NCI-H748 (cell line): ENCODE measurements at regions not wholly inside any gene's neighbourhood (a gene's known extent, or its start where the extent isn't known, plus 50 kb on each side); places are given as distances from the start of the nearest gene placed in this dataset.
A peak's percentile ranks its signal among the peaks of the same experiment; 100 is the strongest.
"Not testable (repeated sequence)": the region's sequence is repeated elsewhere in the genome, so short reads cannot be mapped to it uniquely, and the experiment has no call there.

Experiments used
- DNase-seq: peaks from one replicate; lab custom pipeline; 2025; ENCODE audit not compliant: unreplicated experiment; lab: John Stamatoyannopoulos, UW

- DNase-seq = no peak
Measured at GRCh38 chr2:242063850-242064249, 194.3 kb downstream of the RTP5 start.

- DNase-seq = no peak
Measured at GRCh38 chr2:242064364-242065250, 195.1 kb downstream of the RTP5 start.

GRCh38 chr2:242065426-242065825, 195.9 kb downstream of the RTP5 start:
- DNase-seq = no peak

GRCh38 chr2:242069018-242069417, 199.5 kb downstream of the RTP5 start:
- no peak for DNase-seq

GRCh38 chr2:242069938-242070395, 200.4 kb downstream of the RTP5 start:
- DNase-seq = not testable (repeated sequence)

- DNase-seq = peak; percentile 22
Measured at GRCh38 chr2:242070726-242071125, 201.2 kb downstream of the RTP5 start.

GRCh38 chr2:242071377-242071776, 201.8 kb downstream of the RTP5 start:
- not testable (repeated sequence) for DNase-seq

GRCh38 chr2:242071936-242072335, 202.4 kb downstream of the RTP5 start:
- not testable (repeated sequence) for DNase-seq

- DNase-seq = no peak
Measured at GRCh38 chr2:242075168-242075567, 205.6 kb downstream of the RTP5 start.

GRCh38 chr2:242075696-242076095, 206.2 kb downstream of the RTP5 start:
- peak; percentile 66 for DNase-seq

GRCh38 chr2:242076184-242076583, 206.7 kb downstream of the RTP5 start:
- DNase-seq = not testable (repeated sequence)

GRCh38 chr2:242078426-242078825, 208.9 kb downstream of the RTP5 start:
- DNase-seq = not testable (repeated sequence)

- DNase-seq = not testable (repeated sequence)
Measured at GRCh38 chr2:242079792-242080191, 210.3 kb downstream of the RTP5 start.

GRCh38 chr2:242080575-242081214, 211.2 kb downstream of the RTP5 start:
- not testable (repeated sequence) for DNase-seq

GRCh38 chr2:242084034-242084433, 214.5 kb downstream of the RTP5 start:
- not testable (repeated sequence) for DNase-seq

- not testable (repeated sequence) for DNase-seq
Measured at GRCh38 chr2:242085024-242085674, 215.6 kb downstream of the RTP5 start.

GRCh38 chr2:242085941-242086621, 216.6 kb downstream of the RTP5 start:
- DNase-seq = no peak

GRCh38 chr2:242088044-242088443, 218.5 kb downstream of the RTP5 start:
- DNase-seq = not testable (repeated sequence)

GRCh38 chr2:242088471-242089212, 219.1 kb downstream of the RTP5 start:
- DNase-seq = peak; percentile 95

- DNase-seq = not testable (repeated sequence)
Measured at GRCh38 chr2:242089213-242089549, 219.7 kb downstream of the RTP5 start.
